ENCODE measurements at regions not wholly inside any gene's neighbourhood (a gene's known extent, or its start where the extent isn't known, plus 50 kb on each side); places are given as distances from the start of the nearest gene placed in this dataset.
"Not testable (repeated sequence)": the region's sequence is repeated elsewhere in the genome, so short reads cannot be mapped to it uniquely, and the experiment has no call there.

GRCh38 chr5:136924490-136924889 lies 559.1 kb upstream of the TRPC7 start:
- intact Hi-C loops (cut with micrococcal nuclease), result no loop called here

DNA sequence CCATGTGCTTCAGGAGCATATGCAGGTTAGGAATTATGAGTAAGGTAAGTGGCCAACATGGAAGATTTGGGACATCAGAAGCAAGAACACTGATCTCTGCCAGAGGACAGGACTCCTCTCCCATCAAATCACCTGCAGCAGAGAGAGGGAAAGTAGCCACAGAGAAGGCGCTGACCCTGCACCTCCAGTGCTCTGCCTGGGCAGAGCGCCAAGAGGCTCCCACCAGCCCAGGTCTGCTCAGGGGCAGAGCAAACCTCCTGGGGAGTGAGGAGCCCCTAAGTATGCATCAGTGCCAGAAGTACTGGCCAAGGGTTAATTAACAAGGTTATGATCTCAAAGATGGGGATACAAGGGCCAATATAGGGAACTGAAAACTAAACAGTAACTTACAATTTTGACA lies 545.3 kb upstream of the TRPC7 start:
- intact Hi-C loops (cut with micrococcal nuclease), result no loop called here

GRCh38 chr5:136909906-136910305 lies 544.6 kb upstream of the TRPC7 start:
- intact Hi-C loops (cut with micrococcal nuclease), result no loop called here

- intact Hi-C loops (cut with micrococcal nuclease), result no loop called here
These were observed 542.0 kb upstream of the TRPC7 start for GRCh38 chr5:136907371-136907770.

GRCh38 chr5:136906545-136906944 lies 541.2 kb upstream of the TRPC7 start:
- intact Hi-C loops (cut with micrococcal nuclease), result no loop called here

GRCh38 chr5:136905571-136905970 lies 540.2 kb upstream of the TRPC7 start:
- intact Hi-C loops (cut with micrococcal nuclease), result no loop called here

DNA sequence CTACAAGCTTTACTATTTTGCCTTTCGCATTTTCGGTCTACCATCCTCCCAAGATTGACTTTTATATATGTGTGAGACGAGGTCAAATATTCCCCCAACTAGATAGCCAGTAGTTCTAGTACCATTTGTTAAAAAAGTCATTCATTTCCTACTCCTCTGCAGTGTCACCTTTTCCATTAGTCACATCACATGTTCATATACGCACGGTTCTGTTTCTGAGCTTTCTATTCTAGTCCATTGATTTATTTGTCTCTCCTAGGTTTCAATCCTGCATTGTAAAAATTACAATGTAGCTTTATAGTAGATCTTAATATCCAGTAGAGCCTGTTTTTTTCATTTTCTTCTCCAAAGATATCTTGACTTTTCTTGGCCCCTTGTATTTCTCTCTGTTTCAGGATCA lies 528.7 kb upstream of the TRPC7 start:
- intact Hi-C loops (cut with micrococcal nuclease), result no loop called here

- intact Hi-C loops (cut with micrococcal nuclease), result no loop called here
These were observed 526.7 kb upstream of the TRPC7 start for GRCh38 chr5:136892000-136892399.

- intact Hi-C loops (cut with micrococcal nuclease), result no loop called here
These were observed 526.0 kb upstream of the TRPC7 start for GRCh38 chr5:136891175-136891972.

- intact Hi-C loops (cut with micrococcal nuclease), result no loop called here
These were observed 525.2 kb upstream of the TRPC7 start for GRCh38 chr5:136890431-136891148.

DNA sequence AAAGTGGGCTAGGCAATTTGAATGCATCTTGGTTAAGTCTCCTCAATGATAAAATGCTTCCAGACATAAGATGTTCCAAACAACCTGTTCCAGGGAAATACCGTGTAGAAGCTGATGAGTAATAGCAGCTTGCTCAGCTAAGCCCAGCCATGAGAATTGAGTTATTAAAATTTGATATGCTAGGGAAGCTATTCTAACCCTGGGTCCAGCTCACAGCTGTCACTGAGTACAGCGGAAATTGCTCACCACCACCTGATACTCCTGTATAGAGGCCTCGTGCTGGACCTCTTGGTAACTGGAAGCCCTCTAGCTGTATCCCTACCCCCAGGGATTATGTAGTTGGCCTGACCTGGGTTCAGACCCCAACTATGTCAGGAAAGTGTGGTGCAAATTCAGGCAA lies 521.3 kb upstream of the TRPC7 start:
- intact Hi-C loops (cut with micrococcal nuclease), result no loop called here

GRCh38 chr5:136864960-136865359 lies 499.6 kb upstream of the TRPC7 start:
- intact Hi-C loops (cut with micrococcal nuclease), result no loop called here

DNA sequence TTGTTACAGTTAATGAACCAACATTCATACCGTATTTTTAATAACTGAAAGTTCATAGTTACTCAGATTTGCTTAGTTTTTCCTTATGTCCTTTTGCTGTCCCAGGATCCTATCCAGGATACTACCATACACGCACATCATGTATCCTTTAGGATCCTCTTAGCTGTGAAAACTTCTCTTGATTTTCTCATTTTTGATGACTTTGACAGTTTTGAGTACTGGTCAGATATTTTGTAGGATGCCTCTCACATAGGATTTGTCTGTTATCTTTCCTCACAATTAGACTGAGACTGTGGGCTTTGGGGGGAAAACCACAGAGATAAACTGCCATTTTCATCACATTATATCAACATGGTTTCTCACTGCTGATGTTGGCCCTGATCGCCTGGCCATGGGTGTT lies 491.3 kb upstream of the TRPC7 start:
- intact Hi-C loops (cut with micrococcal nuclease), result no loop called here

DNA sequence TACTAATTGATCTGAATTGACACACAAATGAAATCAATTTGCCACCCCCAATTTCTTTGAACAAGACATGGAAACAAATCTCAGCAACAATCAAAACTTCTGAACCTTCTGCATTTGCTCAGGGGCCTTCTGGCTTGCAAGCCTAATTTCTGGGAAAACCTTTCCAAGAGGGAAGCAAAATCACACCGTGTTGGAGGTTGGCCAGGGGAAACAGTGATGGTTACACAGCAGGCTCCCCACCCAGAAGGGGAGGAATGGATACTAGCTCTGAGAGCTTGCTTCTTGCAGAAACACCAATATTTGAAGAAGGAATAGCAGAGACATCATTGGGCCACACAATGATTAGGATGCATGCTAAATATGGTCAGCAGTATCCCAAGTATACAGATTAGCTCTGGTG lies 488.6 kb upstream of the TRPC7 start:
- intact Hi-C loops (cut with micrococcal nuclease), result no loop called here

DNA sequence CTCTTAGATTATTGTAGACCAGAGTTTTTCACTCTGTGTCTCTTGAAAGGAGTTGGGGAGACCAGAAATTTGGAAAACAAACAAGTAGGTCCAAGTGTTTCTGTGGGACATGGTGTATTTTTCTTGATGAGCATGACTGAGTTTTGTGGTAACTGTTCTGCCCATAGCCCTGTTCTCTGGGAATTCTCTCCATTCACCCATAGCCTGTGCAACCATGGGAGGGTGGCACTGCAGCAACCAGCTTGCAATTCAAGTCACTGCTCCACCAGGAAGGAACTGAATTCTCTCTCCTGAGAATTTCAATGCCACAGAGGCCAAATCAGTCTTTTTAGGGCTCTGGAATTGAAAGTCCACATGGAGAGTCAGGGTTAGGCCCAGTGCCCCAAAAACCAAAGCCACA lies 475.3 kb upstream of the TRPC7 start:
- intact Hi-C loops (cut with micrococcal nuclease), result no loop called here

GRCh38 chr5:136836093-136836492 lies 470.7 kb upstream of the TRPC7 start:
- intact Hi-C loops (cut with micrococcal nuclease), result no loop called here

- intact Hi-C loops (cut with micrococcal nuclease), result no loop called here
These were observed 455.5 kb upstream of the TRPC7 start for GRCh38 chr5:136820848-136821247.

- intact Hi-C loops (cut with micrococcal nuclease), result no loop called here
These were observed 454.4 kb upstream of the TRPC7 start for GRCh38 chr5:136819526-136820302.

DNA sequence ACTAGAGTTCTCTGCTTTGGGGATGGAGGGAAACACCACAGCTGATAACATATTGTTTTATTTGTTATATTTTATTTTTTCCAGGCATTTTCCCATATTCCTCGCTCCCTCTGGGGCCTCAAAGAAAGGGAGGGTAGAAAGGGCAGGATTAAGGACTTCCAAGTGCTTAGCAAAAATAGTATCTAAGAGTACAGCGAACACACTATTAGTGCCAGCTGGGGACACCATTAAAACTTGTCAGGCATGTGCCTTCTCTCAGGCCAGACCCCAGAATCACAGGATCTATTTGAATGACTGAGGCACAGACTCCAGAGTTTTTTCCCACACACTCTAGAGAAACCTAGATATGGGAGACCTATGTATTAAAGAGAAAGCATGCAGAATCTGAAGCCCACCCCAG lies 451.0 kb upstream of the TRPC7 start:
- intact Hi-C loops (cut with micrococcal nuclease), result no loop called here

DNA sequence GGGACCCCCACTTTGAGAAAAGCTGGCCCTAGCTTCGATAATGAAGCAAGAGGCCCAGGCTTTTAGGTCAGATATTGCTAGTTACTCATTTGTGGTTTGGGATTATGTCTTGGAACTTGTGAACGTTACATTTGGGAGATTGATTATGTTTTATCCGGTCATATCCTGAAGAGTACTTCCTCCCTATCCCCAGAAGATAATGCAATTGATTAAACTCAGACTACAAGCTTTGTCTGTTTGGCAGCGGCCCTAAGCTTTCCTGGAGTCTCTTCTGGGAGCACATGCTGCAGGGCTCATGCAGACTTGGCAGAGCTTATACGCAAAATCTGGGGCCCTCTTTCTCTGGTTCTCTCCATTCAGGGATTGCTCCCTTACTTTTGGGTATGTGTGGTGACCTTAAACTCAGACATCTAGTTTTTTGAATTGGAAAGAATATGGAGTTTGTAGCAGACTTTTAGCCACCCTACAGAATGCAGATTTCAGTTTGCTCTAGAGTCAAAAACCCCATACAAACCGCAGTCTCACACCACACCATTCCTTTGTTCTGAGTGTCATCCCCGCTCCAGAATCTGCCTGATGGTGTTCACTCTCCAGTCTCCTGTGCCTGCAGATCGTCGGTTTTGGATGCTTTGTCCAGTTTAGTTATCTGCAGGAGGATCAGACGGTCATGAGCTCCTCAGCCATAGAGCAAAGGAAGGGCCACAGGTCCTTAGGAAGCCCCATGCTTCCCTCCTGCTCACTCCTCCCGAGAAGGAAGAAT lies 449.5 kb upstream of the TRPC7 start:
- intact Hi-C loops (cut with micrococcal nuclease), result no loop called here

DNA sequence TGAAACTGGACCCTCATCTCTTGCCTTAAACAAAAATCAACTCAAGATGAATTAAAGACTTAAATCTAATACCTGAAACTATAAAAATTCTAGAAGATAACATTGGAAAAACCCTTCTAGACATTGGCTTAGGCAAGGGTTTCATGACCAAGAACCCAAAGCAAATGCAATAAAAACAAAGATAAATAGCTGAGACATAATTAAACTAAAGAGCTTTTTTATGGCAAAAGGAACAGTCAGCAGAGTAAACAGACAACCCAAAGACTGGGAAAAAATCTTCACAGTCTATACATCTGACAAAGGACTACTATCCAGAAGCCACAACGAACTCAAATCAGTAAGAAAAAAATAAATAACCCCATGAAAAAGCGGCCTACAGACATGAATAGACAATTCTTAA lies 446.9 kb upstream of the TRPC7 start:
- intact Hi-C loops (cut with micrococcal nuclease), result not testable (repeated sequence)

All from T-helper 2 cell treated with Interferon-gamma antibody and Interleukin-4, amounts not matched to agents 100 ng/mL and 5 ng/mL, for 36 hours (primary cell).